Activated CD8-positive, alpha-beta memory T cell treated with anti-CD3 and anti-CD28 coated beads for 36 hours (primary cell): ENCODE measurements at regions not wholly inside any gene's neighbourhood (a gene's known extent, or its start where the extent isn't known, plus 50 kb on each side); places are given as distances from the start of the nearest gene placed in this dataset.

Experiments used
- CTCF ChIA-PET: fragments of 350-600 bp; sonication (Branson Sonifier 250); formaldehyde crosslinking; loops from one replicate; lab custom pipeline; 2021; ENCODE audit warnings: antibody characterized with exemption; lab: Charles Lee
- POLR2A ChIA-PET: fragments of 350-600 bp; sonication (Branson Sonifier 250); formaldehyde crosslinking; loops from one replicate; lab custom pipeline; 2021; ENCODE audit warnings: antibody characterized with exemption; lab: Charles Lee

GRCh38 chr1:58904299-58905125 lies 120.7 kb upstream of the JUN start:
- ChIA-PET CTCF (no interaction called here), POLR2A (no interaction called here)

DNA sequence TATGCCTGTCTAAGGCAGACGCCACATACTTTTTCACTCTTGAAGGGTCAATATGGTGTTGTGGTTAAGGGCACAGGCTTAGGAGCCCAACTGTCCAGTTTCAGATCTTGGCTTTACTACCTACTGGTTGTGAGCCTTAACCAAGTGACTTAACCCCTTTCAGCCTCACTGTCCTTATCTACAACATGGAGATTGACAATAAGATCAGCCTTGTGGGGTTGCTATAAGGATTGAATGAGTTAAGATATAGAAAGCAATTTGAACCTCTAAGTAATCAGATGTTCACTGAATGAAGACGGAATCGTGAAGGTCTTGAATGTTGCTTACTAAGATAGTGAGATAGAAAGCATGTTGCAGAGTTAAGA lies 121.3 kb upstream of the JUN start:
- CTCF ChIA-PET: no interaction called here
- POLR2A ChIA-PET: no interaction called here

GRCh38 chr1:58905628-58906221 lies 121.9 kb upstream of the JUN start:
- POLR2A ChIA-PET: no interaction called here

DNA sequence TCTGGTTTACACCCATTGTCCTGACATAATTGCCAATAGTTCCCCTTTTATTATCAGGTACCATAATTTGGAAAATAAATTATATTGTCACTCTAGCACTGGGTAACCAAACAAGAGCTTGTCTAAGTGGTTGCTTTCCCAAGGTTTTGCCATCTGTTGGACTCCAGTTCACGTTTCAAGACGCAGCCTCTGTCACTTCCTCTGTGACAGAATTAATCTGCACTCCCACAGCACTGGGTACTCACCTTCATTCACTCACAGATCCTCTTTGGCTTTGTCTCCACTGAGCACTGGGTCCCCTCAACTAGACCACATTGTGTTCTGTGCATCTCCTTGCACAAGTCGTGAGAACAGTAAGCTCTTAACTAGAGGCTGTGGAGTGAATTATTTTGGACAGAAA lies 123.6 kb upstream of the JUN start:
- POLR2A ChIA-PET: no interaction called here
- CTCF ChIA-PET: no interaction called here

More at GRCh38 chr1:58905628-58906221, 121.9 kb upstream of the JUN start:
- CTCF ChIA-PET: no interaction called here

DNA sequence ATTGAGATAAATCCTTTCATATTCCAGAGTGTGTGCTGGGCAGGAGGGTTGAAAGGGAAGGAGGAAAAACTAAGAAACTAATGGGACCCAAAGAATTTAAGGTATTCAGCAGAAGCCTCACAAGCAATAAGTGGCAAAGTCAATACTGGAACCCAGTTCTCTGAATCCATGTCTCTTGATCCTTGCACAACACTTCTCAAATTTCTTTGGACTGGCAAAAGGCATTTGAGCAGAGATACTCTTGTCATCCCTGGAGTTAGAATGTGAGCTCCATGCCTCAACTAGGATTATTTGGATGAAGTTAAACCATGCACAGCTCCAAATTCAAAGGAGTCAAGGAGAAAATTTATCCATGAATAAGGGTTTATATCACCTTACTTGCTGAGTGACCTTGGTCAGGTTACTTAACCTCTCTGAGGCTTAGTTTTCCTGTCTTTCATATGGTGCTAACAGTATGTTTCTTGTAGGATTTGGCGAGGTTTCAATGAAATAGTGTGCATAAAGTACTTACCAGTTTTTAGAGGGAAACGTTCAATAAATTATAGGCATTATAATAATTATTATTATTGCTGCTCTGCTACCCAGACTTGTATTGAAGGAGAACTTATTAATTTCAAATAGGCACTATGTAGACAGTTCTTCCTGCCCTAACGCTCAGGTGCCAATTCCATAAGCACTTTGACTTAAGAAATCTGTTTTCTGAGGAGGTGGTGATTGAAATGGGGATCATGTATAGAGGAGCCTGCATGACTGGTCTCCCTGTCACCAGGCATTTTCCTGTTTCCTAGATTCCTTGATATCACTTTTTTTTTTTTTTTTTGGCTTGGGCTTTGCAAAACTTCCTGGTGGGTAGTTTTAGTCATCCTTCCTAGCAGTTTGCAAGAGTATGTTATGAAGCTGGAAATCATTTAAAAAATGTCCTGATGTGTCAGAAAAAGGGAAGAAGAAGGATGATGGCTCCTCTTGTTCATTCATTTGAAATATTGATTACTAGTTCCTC lies 125.0 kb upstream of the JUN start:
- ChIA-PET POLR2A (no interaction called here), CTCF (no interaction called here)

DNA sequence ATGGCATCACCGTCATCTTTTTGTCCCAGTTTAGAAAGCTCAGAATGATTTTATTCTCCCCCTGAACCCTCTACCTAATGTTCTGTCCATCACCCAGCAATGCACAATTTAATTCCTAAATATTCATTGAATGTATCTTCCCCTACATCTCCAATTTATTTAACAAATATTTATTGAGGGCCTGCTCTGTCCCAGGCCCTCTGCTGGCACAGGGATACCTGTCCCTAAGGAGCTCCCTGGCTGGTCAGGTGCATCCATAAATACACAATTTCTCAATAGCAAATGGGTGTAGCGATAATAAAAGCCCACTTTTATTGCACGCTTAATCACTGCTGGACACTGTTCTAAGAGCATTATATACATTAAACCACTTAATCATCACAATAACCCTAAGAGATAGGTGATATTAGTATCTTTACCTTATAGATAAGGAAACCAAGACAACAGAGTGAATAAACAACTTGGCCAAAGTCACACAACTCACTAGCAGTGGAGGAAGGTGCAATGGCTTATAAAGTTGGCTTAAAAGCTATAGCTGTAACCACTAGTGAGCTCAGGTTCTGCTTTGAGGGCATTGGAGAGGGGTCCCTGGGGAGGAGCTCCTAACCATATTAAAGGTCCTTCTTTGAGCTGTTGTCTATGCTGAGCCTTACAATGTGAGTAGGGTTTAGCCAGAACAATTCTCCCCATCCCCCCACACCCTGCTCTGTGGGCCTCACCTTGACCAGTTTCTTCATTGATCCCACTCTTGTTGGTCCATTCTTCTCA lies 126.3 kb upstream of the JUN start:
- POLR2A ChIA-PET: no interaction called here
- CTCF ChIA-PET: no interaction called here

- CTCF ChIA-PET: no interaction called here
- POLR2A ChIA-PET: interaction anchor here (0.6 kb wide), 1 partner anchor 238 kb away, joined by 3 read pairs; no protein-coding TSS in a partner anchor
Measured at GRCh38 chr1:58911841-58912499, 128.1 kb upstream of the JUN start.

- POLR2A ChIA-PET: no interaction called here
- CTCF ChIA-PET: no interaction called here
Measured at GRCh38 chr1:58914925-58915324, 131.1 kb upstream of the JUN start.

DNA sequence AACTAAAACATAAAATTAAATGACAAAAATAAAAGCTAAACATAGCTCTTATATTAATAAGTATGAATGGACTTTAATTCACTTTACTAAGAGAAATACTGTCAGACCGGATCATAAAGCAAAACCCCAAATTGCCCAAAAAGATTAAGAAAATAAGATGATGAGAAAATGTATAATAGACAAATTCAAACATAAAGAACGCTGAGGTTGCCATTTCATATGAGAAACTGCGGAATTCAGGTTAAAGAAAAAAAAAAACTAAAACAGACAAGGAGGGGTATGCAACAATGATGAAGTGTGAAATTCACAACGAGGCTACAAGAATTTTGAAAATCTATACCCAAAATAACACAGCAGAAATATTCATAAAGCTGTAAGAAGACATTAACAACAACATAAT lies 133.6 kb upstream of the JUN start:
- POLR2A ChIA-PET: no interaction called here
- CTCF ChIA-PET: no interaction called here

DNA sequence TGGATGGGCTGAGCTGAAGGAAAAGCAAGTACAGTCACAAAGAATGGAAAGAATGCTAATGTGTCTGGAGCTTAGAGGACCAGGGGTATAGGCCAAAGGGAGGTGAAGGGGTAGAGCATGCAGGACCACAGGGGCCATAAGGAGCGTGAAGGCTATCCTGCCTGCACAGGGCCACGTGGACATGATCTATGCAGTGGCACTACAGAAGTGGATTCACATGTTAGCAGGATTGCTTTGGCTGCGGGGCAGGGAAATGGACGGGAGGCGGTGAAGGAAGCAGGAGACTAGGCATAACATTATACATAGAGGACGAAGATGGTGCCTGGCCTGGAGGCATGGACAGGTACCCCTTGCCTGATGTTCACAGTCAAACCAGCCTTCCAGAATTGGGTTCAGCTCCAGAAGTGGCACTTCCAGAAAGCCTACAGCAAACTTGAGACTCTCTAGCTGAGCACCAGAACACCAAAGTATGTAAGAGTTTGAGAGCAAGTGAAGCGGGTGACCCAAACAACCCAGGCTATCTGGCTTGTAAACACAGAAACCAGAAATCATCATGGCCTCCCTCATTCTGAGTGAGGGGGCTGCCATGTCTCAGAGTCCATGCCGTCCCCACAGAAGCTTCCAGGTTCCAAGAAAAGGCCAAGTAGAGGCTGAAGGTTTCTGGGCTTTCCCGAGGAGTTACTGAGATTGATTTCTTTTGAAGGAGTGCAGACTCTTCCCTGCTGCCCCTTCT lies 135.5 kb upstream of the JUN start:
- CTCF ChIA-PET: interaction anchor here (0.6 kb wide), 1 partner anchor 839 kb away, joined by 3 read pairs; no protein-coding TSS in a partner anchor
- POLR2A ChIA-PET: no interaction called here

DNA sequence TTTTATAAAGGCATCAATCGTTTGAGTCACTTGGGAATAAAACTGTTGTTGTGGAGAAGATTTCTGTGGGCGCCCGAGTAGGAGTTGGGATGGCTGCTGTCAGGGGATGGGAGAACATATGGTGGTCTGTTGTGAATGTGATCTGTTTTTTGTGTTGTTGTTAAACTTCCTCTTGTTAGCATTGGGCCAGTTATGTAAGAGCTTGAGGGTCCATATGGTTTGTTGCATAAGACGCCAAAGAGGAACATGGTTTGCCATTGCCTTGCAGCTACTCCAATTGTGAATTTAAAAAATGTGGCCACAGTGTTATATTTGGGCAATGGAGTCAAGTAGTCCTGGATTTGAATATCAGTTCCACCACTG lies 136.1 kb upstream of the JUN start:
- POLR2A ChIA-PET: no interaction called here
- CTCF ChIA-PET: no interaction called here

- ChIA-PET POLR2A (no interaction called here), CTCF (no interaction called here)
Measured at GRCh38 chr1:58921342-58921741, 137.5 kb upstream of the JUN start.

- ChIA-PET CTCF (no interaction called here), POLR2A (no interaction called here)
Measured at GRCh38 chr1:58921751-58922150, 137.9 kb upstream of the JUN start.

DNA sequence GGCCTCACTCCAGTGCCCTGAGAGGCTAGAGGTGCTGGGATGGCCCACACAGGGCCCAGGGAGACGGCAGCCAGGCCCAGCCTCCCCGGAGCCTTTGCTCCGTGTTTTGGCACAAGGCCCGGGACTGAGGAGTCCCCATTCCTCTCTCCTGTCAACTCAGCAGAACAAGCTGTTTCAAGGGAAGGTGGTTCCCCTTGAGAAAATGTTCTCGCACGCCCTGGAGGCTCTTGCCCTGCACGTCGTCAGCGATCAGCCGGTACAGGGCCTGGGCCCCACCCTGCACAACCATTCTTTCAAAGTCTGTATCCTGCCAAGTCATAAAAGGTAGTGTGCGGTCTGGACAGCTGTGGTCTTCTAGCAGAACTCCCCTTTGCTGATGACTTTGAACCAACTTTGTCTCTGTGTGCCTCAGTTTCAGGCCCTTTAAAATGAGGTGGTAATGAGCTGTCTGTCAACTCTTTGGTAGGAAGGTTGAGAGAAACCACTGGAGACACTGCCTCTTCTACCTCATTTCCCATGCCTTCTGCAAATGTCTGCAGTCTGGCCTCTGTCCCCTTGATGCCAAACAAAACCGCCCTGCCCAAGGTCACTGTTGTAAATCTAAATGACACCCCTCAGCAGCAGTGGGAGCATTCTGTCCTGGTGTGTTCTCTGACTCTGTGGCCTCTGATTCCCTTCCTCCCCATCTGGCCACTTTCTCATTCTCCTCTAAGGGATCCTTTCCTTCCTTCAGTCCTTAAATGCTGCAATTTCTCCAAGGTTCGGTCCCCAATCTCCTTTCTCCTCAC lies 138.6 kb upstream of the JUN start:
- CTCF ChIA-PET: no interaction called here

DNA sequence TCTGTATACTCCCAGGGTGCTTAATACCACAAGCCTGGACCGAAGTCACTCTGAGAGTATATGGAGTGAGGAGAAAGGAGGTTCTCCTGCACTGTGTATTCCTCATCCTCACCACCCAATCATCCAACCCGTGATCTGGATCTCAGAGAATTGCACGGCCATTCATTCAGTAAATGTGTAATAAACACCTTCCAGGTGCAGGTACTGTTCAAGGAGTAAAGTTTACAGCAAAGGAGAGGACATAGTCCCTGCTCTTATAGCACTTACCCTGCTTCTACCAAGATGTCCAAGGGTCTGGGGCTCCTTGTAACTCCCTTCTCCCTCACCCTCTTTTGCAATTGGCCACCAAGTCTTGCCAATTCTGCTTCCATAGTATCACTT lies 139.2 kb upstream of the JUN start:
- POLR2A ChIA-PET: no interaction called here
- CTCF ChIA-PET: no interaction called here

More for the DNA sequence above, 138.6 kb upstream of the JUN start:
- POLR2A ChIA-PET: no interaction called here

GRCh38 chr1:58924016-58924565 lies 140.2 kb upstream of the JUN start:
- ChIA-PET CTCF (no interaction called here), POLR2A (no interaction called here)

DNA sequence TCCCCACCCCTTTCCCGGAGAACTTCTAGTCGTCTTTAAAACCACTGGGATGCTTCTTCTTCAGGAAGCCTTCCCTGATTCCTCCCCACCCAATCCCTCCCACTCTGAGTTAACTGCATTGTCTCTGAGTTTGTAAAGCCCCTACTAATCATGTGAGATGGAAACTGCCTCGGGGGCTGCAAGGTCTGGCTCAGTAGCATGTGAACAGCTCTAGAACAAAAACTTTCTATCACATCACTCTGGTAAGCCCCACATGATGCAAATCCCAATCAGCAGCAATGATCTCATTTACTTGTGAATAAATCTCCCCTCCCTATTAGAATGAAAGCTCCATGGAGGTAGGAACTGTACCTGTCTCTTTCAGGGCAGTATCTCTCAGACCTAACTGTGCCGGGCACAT lies 141.0 kb upstream of the JUN start:
- CTCF ChIA-PET: no interaction called here
- POLR2A ChIA-PET: no interaction called here
